LNCaP clone FGC (cell line): ENCODE measurements at regions not wholly inside any gene's neighbourhood (a gene's known extent, or its start where the extent isn't known, plus 50 kb on each side); places are given as distances from the start of the nearest gene placed in this dataset.

Source experiments
- DNase-seq: peaks from one replicate; pipeline ENCODE4 v3.0.0-alpha.2; 2011; ENCODE audit warnings: low read depth
- H3K4me3 ChIP-seq: 2 replicates; pipeline ENCODE4 v1.5.1; 2011; ENCODE audit warnings: mild to moderate bottlenecking, low read depth, low read length, control low read depth
- TF ChIP-seq, protein P1 (sequence below): IDR thresholded peaks from 2 replicates; pipeline ENCODE4 v1.5.1; 2012; ENCODE audit warnings: mild to moderate bottlenecking; ENCODE audit not compliant: control insufficient read depth, insufficient read depth; ENCODE audit errors: extremely low read depth

DNA sequence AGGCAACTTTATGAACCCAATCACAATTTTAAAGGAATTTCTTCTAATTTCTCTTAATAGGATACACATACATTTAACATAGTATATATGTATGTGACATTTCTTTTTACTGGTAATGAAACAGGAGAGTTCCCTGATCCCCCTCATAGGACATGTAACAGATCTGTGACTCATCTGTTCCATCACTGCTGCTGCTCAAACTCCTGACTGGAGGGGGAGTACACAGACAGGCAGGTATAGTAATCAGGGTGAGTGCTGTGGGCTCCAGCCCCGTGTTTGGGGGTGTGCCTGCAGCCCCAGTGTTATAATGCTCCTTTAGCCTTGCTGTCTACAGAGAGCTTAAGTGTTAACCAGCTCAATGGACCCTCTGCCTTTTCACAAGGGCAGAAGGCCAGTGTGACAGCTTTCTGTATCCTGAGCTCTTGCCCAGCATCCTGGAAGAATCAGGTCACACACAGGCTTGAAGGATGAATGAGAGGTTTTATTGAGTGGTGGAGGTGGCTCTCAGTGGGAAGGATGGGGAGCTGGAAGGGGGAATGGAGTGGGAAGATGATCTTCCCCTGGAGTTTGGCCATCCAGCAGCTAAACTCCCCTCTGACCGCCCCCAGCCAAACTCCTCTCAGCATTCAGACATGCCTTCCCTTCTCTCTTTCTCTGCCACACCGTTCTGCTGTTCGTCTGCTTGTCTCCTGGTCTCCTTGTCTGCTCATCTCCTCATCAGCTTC is 161.3 kb downstream of the ZNF608 start:
- no peak for DNase-seq
- no peak overlapping the region for H3K4me3 ChIP-seq
- TF ChIP-seq, protein P1, sequence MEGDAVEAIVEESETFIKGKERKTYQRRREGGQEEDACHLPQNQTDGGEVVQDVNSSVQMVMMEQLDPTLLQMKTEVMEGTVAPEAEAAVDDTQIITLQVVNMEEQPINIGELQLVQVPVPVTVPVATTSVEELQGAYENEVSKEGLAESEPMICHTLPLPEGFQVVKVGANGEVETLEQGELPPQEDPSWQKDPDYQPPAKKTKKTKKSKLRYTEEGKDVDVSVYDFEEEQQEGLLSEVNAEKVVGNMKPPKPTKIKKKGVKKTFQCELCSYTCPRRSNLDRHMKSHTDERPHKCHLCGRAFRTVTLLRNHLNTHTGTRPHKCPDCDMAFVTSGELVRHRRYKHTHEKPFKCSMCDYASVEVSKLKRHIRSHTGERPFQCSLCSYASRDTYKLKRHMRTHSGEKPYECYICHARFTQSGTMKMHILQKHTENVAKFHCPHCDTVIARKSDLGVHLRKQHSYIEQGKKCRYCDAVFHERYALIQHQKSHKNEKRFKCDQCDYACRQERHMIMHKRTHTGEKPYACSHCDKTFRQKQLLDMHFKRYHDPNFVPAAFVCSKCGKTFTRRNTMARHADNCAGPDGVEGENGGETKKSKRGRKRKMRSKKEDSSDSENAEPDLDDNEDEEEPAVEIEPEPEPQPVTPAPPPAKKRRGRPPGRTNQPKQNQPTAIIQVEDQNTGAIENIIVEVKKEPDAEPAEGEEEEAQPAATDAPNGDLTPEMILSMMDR, result no peak

DNA sequence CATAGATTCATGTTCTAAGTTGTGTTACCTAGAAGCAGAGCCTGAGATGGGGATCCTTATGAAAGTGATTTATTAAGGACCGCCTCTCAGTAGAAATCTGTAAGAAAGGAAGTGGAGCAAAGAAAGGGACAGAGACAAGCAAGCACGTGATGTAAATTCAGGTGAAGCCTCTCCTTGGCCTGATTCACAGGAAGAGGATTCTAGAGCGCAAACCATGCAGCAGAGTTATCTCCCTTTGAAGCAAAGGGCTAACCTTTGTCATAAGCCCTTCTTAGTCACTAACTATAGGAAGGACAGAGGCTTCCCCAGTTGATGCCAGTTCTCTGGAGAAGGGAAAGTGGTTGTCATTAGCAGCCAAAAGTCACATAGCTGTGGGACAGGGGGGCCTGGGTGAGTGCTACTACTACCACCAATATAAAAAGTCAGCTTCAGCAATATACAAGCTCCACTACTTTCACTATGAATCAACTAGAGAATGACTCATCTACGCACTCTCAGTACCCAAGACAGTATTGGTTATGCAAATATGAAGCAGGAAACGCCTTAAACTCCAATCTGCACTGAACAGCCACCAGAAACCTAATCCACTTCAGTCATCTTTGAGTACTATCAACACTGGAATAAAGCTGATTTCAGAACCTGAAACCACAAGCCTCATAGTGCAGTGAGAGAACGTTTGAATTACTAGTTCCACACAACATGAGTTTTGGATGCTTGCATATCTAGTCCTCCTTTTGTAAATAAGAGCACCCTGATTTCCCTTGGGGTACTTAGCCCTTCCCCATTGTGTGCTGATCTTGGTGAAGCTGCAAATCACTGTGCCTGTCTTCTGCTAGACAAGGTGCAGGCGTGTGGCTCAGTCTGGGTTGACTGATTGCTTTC is 162.7 kb downstream of the ZNF608 start:
- no peak for DNase-seq
- TF ChIP-seq, protein P1, result no peak
- H3K4me3 ChIP-seq, result no peak overlapping the region

DNA sequence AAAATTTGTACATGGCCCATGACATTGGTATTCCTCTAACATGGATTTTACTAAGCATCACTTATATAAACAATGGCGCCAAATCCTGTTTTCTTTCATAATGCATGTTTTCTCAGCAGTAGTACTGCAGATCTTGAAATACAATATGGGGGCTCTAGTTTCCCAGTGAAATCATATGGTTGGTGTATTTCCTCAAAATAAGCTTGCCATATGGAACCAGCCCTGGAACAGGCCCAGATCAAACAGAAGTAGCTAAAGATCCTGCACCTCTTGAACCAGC is 163.9 kb downstream of the ZNF608 start:
- TF ChIP-seq, protein P1, result no peak
- H3K4me3 ChIP-seq, result no peak overlapping the region
- DNase-seq, result no peak

DNA sequence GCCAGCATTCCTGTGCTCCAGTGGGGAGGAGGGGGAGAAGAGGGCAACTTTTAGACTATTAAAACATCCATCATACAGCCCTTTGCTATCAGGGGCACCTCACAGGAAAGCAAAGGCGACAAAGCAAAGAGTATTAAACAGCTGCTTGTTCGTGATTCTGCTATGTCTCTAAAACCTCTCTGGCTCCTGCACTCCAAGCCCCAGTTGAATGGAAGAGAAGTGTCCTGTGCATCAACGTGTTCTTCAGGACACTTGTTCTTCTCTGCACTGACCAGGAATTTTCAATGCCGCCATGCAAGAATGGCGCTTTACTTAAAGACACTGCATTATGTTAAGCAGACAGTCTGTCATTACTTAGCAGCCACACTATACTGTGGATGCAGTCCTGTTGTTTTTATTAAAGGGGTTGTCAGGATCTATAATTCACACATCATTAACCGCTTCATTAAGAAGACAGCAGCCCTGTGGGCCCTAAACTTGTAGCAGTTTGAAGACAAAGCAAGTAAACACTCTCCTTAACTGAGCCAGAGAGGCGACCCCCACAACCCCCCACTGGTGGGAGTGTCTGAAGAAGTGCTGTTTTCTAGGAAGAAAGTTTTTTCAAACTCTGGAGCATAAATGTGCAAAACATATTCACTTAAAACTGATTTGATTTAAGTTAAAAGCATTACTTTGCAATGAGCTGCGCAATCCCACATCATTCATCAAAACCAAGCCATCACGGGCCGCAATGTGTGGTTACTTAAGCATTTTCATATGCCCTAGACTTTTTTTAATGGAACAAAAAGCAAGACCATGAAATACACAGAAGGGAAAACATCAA is 164.5 kb downstream of the ZNF608 start:
- no peak for DNase-seq
- TF ChIP-seq, protein P1, result no peak
- H3K4me3 ChIP-seq, result no peak overlapping the region

DNA sequence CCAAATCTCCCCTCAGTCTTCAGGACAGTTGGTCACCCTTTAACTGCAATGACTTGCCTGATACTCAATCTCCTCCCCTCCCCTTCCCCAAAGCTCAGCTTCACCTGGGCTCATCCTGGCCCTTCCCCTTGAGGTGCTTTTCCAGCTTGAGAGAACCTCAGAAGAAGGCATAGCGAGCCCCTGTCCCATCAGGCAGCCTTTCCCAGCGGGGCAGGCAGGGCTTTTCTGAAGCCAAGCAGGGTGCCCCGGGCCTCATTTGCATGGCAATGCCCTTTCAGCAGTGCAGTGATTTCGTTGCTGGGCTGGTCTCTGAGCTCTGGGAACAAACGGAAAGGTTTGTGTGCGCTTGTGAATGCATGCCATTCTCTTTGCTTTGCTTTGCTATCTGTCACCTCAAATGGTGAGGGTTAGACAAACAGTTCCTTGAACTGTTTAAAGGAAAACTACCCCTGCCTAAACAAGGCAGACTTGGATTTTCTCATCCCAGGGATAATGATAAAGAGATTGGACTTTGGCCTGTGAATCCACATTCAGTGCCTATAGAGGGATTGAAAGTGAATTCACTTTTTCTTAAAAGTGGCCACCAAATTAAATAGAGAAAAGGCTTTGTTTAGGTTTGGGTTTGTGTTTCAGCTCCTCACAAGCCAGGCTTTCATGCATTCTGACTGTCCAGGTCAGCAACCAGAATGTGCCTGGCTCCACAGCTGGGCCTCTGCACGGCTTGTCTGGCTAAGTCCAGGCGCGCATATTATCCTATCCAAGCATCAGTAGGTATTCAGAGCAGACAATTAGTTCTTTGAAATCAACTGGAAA is 165.3 kb downstream of the ZNF608 start:
- no peak overlapping the region for H3K4me3 ChIP-seq
- DNase-seq, result no peak
- TF ChIP-seq, protein P1, result no peak

DNA sequence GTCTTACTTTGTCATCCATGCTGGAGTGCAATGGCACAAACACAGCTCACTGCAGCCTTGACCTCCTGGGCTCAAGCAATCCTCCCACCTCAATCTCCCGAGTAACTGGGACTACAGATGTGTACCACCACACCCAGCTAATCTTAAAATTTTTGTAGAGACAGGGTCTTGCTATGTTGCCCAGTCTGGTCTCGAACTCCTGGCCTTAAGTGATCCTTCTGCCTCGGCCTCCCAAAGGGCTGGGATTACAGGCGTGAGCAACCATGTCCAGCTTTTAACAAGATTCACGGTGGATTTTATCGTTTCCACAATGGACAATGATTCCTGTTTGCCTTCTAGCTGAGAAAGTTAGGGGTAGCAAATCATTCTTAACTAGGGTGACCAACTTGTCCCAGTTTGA is 165.9 kb downstream of the ZNF608 start:
- no peak overlapping the region for H3K4me3 ChIP-seq
- TF ChIP-seq, protein P1, result no peak
- no peak for DNase-seq
